ENCODE measurements at regions not wholly inside any gene's neighbourhood (a gene's known extent, or its start where the extent isn't known, plus 50 kb on each side); places are given as distances from the start of the nearest gene placed in this dataset.
"Not testable (repeated sequence)": the region's sequence is repeated elsewhere in the genome, so short reads cannot be mapped to it uniquely, and the experiment has no call there.

DNA sequence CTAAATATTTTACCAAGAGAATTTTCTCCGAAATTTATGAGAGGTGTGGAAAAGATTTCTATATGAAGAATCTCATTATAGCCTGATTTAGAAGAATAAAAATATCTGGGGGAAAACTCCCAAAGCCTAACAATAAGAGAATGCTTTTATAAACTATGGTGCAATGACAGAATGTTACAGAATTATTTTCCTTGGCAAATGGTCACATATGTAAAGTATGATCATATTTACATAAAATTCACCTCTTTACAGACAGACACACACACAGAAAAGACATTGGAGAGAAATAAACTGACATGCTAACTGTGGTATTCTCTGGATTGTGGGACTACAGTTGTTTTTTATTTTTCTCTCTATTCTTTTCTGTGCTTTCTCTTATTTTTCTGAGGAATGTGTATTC, 226.3 kb upstream of the USP24 start:
- no peaks in the 10 kb centered on the region for H3K36me3 ChIP-seq
- no peak overlapping the region for H3K4me3 ChIP-seq (ENCODE audit: low read depth, low read length)
- TF ChIP-seq, protein P1, sequence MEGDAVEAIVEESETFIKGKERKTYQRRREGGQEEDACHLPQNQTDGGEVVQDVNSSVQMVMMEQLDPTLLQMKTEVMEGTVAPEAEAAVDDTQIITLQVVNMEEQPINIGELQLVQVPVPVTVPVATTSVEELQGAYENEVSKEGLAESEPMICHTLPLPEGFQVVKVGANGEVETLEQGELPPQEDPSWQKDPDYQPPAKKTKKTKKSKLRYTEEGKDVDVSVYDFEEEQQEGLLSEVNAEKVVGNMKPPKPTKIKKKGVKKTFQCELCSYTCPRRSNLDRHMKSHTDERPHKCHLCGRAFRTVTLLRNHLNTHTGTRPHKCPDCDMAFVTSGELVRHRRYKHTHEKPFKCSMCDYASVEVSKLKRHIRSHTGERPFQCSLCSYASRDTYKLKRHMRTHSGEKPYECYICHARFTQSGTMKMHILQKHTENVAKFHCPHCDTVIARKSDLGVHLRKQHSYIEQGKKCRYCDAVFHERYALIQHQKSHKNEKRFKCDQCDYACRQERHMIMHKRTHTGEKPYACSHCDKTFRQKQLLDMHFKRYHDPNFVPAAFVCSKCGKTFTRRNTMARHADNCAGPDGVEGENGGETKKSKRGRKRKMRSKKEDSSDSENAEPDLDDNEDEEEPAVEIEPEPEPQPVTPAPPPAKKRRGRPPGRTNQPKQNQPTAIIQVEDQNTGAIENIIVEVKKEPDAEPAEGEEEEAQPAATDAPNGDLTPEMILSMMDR (IDR thresholded peaks at IDR 0.05; ENCODE audit: low read depth, low read length): no peak
- DNase-seq: no peak
- H3K27me3 ChIP-seq: no peaks in the 10 kb centered on the region
- no peaks in the 10 kb centered on the region for H3K9me3 ChIP-seq
- no peaks in the 10 kb centered on the region for H3K4me1 ChIP-seq

DNA sequence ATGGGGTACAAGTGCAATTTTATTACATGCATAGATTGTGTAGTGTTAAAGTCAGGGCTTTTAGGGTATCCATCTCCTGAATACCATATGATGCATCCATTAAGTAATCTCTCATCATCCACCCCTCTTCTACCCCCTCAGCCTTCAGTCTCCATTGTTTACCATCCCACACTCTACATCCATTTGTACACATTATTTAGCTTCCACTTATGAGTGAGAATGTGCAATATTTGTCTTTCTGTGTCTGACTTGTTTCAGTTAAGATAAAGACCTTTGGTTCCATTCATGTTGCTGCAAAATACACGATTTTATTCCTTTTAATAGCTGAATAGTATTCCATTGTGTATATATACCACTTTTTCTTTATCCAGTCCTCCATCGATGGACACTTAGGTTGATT, 222.5 kb upstream of the USP24 start:
- Histone ChIP-seq H3K36me3 (no peaks in the 10 kb centered on the region), H3K27me3 (no peaks in the 10 kb centered on the region), H3K4me1 (no peaks in the 10 kb centered on the region), H3K9me3 (no peaks in the 10 kb centered on the region), H3K4me3 (ENCODE audit: low read depth, low read length) (no peak overlapping the region)
- TF ChIP-seq, protein P1 (IDR thresholded peaks at IDR 0.05; ENCODE audit: low read depth, low read length): no peak
- no peak for DNase-seq

DNA sequence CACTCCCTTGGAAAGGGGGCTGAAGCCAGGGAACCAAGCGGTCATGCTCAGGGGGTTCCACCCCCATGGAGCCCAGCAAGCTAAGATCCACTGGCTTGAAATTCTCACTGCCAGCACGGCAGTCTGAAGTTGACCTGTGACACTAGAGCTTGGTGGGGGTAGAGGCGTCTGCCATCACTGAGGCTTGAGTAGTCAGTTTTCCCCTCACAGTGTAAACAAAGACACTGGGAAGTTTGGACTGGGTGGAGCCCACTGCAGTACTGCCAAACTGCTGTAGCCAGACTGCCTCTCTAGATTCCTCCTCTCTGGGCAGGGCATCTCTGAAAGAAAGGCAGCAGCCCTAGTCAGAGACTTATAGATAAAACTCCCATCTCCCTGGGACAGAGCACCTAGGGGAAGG, 215.6 kb upstream of the USP24 start:
- H3K27me3 ChIP-seq; DNase-seq; H3K36me3 ChIP-seq; H3K4me3 ChIP-seq (ENCODE audit: low read depth, low read length); H3K4me1 ChIP-seq; H3K9me3 ChIP-seq: not testable (repeated sequence)

DNA sequence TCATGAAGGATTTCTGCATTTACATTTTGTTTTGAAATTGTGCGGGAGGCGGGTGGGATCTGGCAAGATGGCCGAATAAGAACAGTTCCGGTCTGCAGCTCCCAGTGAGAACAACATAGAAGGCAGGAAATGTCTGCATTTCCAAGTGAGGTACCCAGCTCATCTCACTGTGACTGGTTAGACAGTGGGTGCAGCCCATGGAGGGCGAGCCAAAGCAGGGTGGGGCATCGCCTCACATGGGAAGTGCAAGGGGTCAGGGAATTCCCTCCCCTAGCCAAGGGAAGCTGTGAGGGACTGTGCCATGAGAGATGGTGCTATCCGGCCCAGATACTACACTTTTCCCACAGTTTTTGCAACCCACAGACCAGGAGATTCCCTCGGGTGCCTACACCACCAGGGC, 215.0 kb upstream of the USP24 start:
- H3K4me3 ChIP-seq (ENCODE audit: low read depth, low read length); H3K27me3 ChIP-seq; H3K4me1 ChIP-seq; DNase-seq; H3K9me3 ChIP-seq; H3K36me3 ChIP-seq: not testable (repeated sequence)

DNA sequence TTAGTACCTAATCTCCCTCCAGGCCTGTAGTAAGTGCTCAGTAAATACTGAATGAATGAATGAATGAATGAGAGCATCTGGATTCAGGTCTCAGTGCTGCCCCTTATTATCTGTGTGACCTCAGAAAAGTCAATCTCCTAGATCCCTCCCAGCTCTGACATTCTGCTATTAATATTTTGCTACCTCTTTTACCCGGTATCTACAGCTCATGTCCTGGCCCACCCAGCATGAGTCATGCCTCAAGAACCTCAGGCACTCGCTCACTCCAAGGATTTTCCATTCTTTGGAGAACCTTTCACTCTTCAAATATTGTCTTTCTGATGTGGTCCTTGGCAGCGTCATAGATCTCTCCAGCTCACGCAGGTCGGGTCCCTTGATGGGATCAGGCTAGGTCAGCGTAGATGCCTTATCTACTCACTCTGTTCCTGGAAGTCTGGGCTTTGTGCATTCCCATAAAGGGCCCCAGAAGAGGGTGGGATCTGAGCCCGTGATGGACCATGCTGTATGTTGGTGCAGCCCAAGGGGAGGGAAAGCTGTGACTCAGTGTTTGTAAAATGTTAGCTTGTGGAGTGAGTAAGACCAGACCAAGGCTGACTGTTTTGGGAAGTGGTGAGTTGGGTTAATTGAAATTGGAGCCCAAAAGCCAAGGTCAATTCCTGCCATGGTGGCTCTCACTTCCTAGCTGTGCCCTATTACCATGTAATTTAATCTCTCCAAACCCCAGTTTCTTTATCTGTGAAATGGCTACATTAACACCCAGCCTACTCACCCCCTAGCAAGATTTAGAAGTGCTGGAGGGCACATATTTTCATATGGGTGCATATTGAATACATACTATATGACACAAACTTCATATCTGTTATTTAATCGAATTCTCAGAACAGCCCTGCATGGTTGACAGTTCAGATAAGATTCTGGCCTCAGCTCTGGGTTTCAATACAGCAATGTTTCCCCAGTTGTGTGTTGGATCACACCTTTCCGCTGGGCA, 214.1 kb upstream of the USP24 start:
- TF ChIP-seq, protein P1 (IDR thresholded peaks at IDR 0.05; ENCODE audit: low read depth, low read length): no peak
- Histone ChIP-seq H3K27me3 (no peaks in the 10 kb centered on the region), H3K4me3 (ENCODE audit: low read depth, low read length) (no peak overlapping the region), H3K4me1 (no peaks in the 10 kb centered on the region), H3K9me3 (no peaks in the 10 kb centered on the region), H3K36me3 (no peaks in the 10 kb centered on the region)
- DNase-seq: no peak

DNA sequence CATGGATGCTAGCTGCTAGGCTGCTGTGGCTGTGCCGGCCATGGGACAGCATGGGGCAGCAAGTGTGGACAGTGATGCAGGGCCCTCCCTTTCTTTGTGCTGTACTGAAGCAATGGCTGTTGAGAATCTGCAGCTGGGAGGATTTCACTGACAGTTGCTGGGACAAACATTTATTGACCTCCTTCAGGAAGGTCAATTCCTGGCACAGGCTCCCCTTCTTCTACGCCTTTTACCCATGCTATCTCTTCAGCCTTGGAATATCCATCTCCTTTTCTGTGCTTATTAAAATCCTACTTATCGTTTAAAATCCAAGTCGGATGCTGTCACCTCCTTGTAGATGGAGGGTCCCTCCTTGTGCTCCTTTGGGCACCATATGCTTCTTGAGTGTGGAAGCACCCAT, 213.1 kb upstream of the USP24 start:
- DNase-seq: no peak
- Histone ChIP-seq H3K9me3 (no peaks in the 10 kb centered on the region), H3K36me3 (no peaks in the 10 kb centered on the region), H3K4me3 (ENCODE audit: low read depth, low read length) (no peak overlapping the region), H3K4me1 (no peaks in the 10 kb centered on the region), H3K27me3 (no peaks in the 10 kb centered on the region)
- TF ChIP-seq, protein P1 (IDR thresholded peaks at IDR 0.05; ENCODE audit: low read depth, low read length): no peak

DNA sequence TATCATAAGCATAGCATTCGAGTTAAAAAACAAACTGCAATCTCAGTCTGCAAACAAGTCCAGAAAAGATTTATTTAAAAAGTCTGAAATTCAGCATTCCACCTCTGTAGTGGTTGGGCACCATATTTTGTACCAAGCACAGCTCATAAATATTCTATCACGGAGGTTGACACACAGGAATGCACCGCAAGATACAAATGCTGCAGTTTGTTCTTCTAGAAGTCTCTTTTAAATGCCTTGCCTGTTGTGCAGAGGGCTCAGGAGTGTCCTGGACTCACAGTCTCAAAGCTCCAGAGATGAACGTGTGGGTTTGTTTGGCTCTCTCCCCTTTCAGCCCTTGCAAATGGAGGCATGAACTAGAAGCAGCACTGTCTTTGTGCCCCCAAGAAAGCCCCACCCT, 212.4 kb upstream of the USP24 start:
- no peak for DNase-seq
- Histone ChIP-seq H3K4me3 (ENCODE audit: low read depth, low read length) (no peak overlapping the region), H3K9me3 (no peaks in the 10 kb centered on the region), H3K36me3 (no peaks in the 10 kb centered on the region), H3K4me1 (no peaks in the 10 kb centered on the region), H3K27me3 (no peaks in the 10 kb centered on the region)
- TF ChIP-seq, protein P1 (IDR thresholded peaks at IDR 0.05; ENCODE audit: low read depth, low read length): no peak
